GM21737 (cell line): ENCODE measurements at regions not wholly inside any gene's neighbourhood (a gene's known extent, or its start where the extent isn't known, plus 50 kb on each side); places are given as distances from the start of the nearest gene placed in this dataset.

ENCODE experiments used
- ATAC-seq: cut with Tn5 transposase; IDR thresholded peaks from one replicate; pipeline ENCODE4 v1.9.1; 2021; ENCODE audit warnings: mild to moderate bottlenecking, moderate library complexity; ENCODE audit not compliant: unreplicated experiment

GRCh38 chr1:163257763-163258162 is 55.0 kb upstream of the RGS5 start:
- ATAC-seq, result no peak

GRCh38 chr1:163258181-163258580 is 55.5 kb upstream of the RGS5 start:
- ATAC-seq, result no peak

GRCh38 chr1:163263818-163264655 is 57.7 kb upstream of the NUF2 start:
- peak; percentile 72 for ATAC-seq

- no peak for ATAC-seq
Measured at GRCh38 chr1:163265547-163265946, 56.2 kb upstream of the NUF2 start.

- ATAC-seq, result no peak
Measured at GRCh38 chr1:163267962-163268361, 53.8 kb upstream of the NUF2 start.

GRCh38 chr1:163271535-163271934 is 50.2 kb upstream of the NUF2 start:
- no peak for ATAC-seq
